ENCODE measurements at regions not wholly inside any gene's neighbourhood (a gene's known extent, or its start where the extent isn't known, plus 50 kb on each side); places are given as distances from the start of the nearest gene placed in this dataset.

DNA sequence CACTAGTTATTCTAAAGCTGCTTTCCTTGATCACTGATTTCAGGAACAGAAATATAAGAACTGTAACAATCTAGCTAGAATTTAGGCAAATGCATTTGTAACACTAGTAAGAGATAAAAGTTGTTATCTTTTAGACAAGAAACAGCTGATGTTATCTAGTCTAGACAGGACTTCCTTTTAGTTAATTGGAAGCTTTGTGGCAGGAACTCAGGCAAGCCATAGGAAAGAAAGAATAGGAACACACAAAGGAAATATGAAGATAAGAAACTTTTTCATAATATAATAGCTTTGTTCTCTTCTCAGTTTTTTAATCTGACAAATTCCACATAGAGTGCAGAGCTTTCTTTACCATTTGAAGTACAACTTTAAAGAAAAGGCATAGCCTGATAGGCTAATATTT is 59.0 kb upstream of the AGR3 start:
- H3K36me3 Mint-ChIP-seq (ENCODE audit: low read depth, unreplicated experiment), result peaks cover 8% of the 10 kb centered on the region
- H4K20me1 ChIP-seq (ENCODE audit: insufficient read depth, low read length), result no peaks in the 10 kb centered on the region
- peaks cover 6% of the 10 kb centered on the region for H3K4me1 Mint-ChIP-seq (ENCODE audit: low read depth, unreplicated experiment)
- no peaks in the 10 kb centered on the region for H3K79me2 ChIP-seq (ENCODE audit: insufficient read depth, low read length)
- DNase-seq (ENCODE audit: low read depth), result no peak
- no peak overlapping the region for H3K9ac ChIP-seq (ENCODE audit: low read length)
- no peak overlapping the region for H3K4me3 ChIP-seq (ENCODE audit: insufficient read depth, low read depth, low read length)
- H3K9me3 ChIP-seq (ENCODE audit: insufficient read depth, low read depth, low read length), result no peaks in the 10 kb centered on the region
- H3K4me2 ChIP-seq (ENCODE audit: low read length), result no peak overlapping the region
- no peak overlapping the region for H3K27ac ChIP-seq (ENCODE audit: low read depth, low read length)
- H2AFZ ChIP-seq (ENCODE audit: low read depth, low read length), result no peak overlapping the region
- H3K27ac Mint-ChIP-seq (ENCODE audit: unreplicated experiment), result no peak overlapping the region
- no peaks in the 10 kb centered on the region for H3K36me3 ChIP-seq (ENCODE audit: insufficient read depth, low read length)
- H3K27me3 ChIP-seq (ENCODE audit: insufficient read depth, low read length), result no peaks in the 10 kb centered on the region
- H3K4me1 ChIP-seq (ENCODE audit: insufficient read depth, low read length), result no peaks in the 10 kb centered on the region
- TF ChIP-seq, protein P1, sequence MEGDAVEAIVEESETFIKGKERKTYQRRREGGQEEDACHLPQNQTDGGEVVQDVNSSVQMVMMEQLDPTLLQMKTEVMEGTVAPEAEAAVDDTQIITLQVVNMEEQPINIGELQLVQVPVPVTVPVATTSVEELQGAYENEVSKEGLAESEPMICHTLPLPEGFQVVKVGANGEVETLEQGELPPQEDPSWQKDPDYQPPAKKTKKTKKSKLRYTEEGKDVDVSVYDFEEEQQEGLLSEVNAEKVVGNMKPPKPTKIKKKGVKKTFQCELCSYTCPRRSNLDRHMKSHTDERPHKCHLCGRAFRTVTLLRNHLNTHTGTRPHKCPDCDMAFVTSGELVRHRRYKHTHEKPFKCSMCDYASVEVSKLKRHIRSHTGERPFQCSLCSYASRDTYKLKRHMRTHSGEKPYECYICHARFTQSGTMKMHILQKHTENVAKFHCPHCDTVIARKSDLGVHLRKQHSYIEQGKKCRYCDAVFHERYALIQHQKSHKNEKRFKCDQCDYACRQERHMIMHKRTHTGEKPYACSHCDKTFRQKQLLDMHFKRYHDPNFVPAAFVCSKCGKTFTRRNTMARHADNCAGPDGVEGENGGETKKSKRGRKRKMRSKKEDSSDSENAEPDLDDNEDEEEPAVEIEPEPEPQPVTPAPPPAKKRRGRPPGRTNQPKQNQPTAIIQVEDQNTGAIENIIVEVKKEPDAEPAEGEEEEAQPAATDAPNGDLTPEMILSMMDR (IDR thresholded peaks at IDR 0.05; ENCODE audit: insufficient read depth, low read depth, low read length), result no peak
- no peak for TF ChIP-seq EZH2 (IDR thresholded peaks at IDR 0.05; ENCODE audit: insufficient read depth, low read length)
- no peak overlapping the region for H3K4me3 Mint-ChIP-seq (ENCODE audit: unreplicated experiment)
- no peaks in the 10 kb centered on the region for H3K27me3 Mint-ChIP-seq (ENCODE audit: low read depth, unreplicated experiment)
- H3K9me3 Mint-ChIP-seq (ENCODE audit: unreplicated experiment), result peaks cover 14% of the 10 kb centered on the region
- no peak for FAIRE-seq

DNA sequence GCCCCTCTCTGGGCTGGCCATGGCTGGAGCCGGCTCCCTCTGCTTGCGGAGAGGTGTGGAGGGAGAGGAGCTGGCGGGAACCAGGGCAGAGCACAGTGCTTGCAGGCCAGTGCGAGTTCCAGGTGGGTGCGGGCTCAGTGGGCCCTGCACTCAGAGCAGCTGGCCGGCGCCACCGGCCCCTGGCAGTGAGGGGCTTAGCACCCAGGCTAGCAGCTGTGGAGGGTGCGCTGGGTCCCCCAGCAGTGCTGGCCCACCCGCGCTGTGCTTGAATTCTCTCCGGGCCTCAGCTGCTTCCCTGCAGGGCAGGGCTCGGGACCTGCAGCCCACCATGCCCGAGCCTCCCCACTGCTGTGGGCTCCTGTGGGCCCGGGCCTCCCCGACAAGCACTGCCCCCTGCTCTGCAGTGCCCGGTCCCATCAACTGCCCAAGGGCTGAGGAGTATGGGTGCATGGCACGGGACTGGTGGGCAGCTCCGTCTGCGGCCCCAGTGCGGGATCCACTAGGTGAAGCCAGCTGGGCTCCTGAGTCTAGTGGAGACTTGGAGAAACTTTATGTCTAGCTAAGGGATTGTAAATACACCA is 61.2 kb upstream of the AGR3 start:
- Mint-ChIP-seq H3K27ac (ENCODE audit: unreplicated experiment) (no peak overlapping the region), H3K4me3 (ENCODE audit: unreplicated experiment) (no peak overlapping the region), H3K9me3 (ENCODE audit: unreplicated experiment) (peaks cover 22% of the 10 kb centered on the region), H3K4me1 (ENCODE audit: low read depth, unreplicated experiment) (peaks cover 6% of the 10 kb centered on the region), H3K27me3 (ENCODE audit: low read depth, unreplicated experiment) (no peaks in the 10 kb centered on the region), H3K36me3 (ENCODE audit: low read depth, unreplicated experiment) (peaks cover 15% of the 10 kb centered on the region)
- H3K4me2 ChIP-seq (ENCODE audit: low read length), result no peak overlapping the region
- DNase-seq (ENCODE audit: low read depth), result no peak
- no peak overlapping the region for H3K4me3 ChIP-seq (ENCODE audit: insufficient read depth, low read depth, low read length)
- no peak overlapping the region for H3K9ac ChIP-seq (ENCODE audit: low read length)
- H3K36me3 ChIP-seq (ENCODE audit: insufficient read depth, low read length), result no peaks in the 10 kb centered on the region
- H3K9me3 ChIP-seq (ENCODE audit: insufficient read depth, low read depth, low read length), result peaks cover 1% of the 10 kb centered on the region
- H3K79me2 ChIP-seq (ENCODE audit: insufficient read depth, low read length), result no peaks in the 10 kb centered on the region
- H3K27ac ChIP-seq (ENCODE audit: low read depth, low read length), result no peak overlapping the region
- H3K4me1 ChIP-seq (ENCODE audit: insufficient read depth, low read length), result no peaks in the 10 kb centered on the region
- H4K20me1 ChIP-seq (ENCODE audit: insufficient read depth, low read length), result no peaks in the 10 kb centered on the region
- no peak for TF ChIP-seq EZH2 (IDR thresholded peaks at IDR 0.05; ENCODE audit: insufficient read depth, low read length)
- TF ChIP-seq, protein P1 (IDR thresholded peaks at IDR 0.05; ENCODE audit: insufficient read depth, low read depth, low read length), result no peak
- no peak for FAIRE-seq
- H3K27me3 ChIP-seq (ENCODE audit: insufficient read depth, low read length), result no peaks in the 10 kb centered on the region
- H2AFZ ChIP-seq (ENCODE audit: low read depth, low read length), result no peak overlapping the region

DNA sequence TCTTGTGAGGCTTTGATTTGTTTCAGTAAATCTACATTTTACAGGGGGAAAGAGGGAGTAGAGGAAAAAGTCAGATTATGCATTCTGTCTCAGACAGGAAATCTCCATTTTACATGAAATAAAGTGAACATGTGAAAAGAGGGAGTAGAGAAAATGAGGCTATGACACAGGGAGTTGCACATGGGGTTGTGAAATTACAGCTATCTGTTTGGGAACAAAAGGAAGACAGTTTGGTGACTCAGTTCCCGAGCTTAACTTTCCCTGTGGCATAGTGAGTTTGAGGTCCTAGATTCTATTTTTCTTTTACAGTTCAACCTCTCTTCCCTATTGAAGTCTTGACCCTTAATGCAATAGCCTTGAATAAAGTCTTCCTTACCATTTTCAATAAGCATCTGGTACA is 63.2 kb upstream of the AGR3 start:
- Histone ChIP-seq H3K36me3 (ENCODE audit: insufficient read depth, low read length) (no peaks in the 10 kb centered on the region), H3K4me2 (ENCODE audit: low read length) (no peak overlapping the region), H4K20me1 (ENCODE audit: insufficient read depth, low read length) (no peaks in the 10 kb centered on the region), H3K4me3 (ENCODE audit: insufficient read depth, low read depth, low read length) (no peak overlapping the region), H2AFZ (ENCODE audit: low read depth, low read length) (no peak overlapping the region), H3K27me3 (ENCODE audit: insufficient read depth, low read length) (no peaks in the 10 kb centered on the region), H3K27ac (ENCODE audit: low read depth, low read length) (no peak overlapping the region), H3K4me1 (ENCODE audit: insufficient read depth, low read length) (no peaks in the 10 kb centered on the region), H3K79me2 (ENCODE audit: insufficient read depth, low read length) (no peaks in the 10 kb centered on the region), H3K9me3 (ENCODE audit: insufficient read depth, low read depth, low read length) (peaks cover 8% of the 10 kb centered on the region), H3K9ac (ENCODE audit: low read length) (no peak overlapping the region)
- peaks cover 21% of the 10 kb centered on the region for H3K36me3 Mint-ChIP-seq (ENCODE audit: low read depth, unreplicated experiment)
- H3K27me3 Mint-ChIP-seq (ENCODE audit: low read depth, unreplicated experiment), result no peaks in the 10 kb centered on the region
- DNase-seq (ENCODE audit: low read depth), result no peak
- H3K9me3 Mint-ChIP-seq (ENCODE audit: unreplicated experiment), result peaks cover 31% of the 10 kb centered on the region
- TF ChIP-seq, protein P1 (IDR thresholded peaks at IDR 0.05; ENCODE audit: insufficient read depth, low read depth, low read length), result no peak
- no peak for TF ChIP-seq EZH2 (IDR thresholded peaks at IDR 0.05; ENCODE audit: insufficient read depth, low read length)
- peaks cover 6% of the 10 kb centered on the region for H3K4me1 Mint-ChIP-seq (ENCODE audit: low read depth, unreplicated experiment)
- H3K27ac Mint-ChIP-seq (ENCODE audit: unreplicated experiment), result no peak overlapping the region
- no peak overlapping the region for H3K4me3 Mint-ChIP-seq (ENCODE audit: unreplicated experiment)
- FAIRE-seq, result no peak
